Mucosa of gallbladder (tissue), 1 donor: ENCODE measurements at regions not wholly inside any gene's neighbourhood (a gene's known extent, or its start where the extent isn't known, plus 50 kb on each side); places are given as distances from the start of the nearest gene placed in this dataset.
A peak's percentile ranks its signal among the peaks of the same experiment; 100 is the strongest.

Experiments used
- DNase-seq: peaks from one replicate; pipeline ENCODE4 v3.0.0-alpha.2; 2020; ENCODE audit warnings: low spot score
- donor health status: DM: no; HTN: no; CAD: no.

DNA sequence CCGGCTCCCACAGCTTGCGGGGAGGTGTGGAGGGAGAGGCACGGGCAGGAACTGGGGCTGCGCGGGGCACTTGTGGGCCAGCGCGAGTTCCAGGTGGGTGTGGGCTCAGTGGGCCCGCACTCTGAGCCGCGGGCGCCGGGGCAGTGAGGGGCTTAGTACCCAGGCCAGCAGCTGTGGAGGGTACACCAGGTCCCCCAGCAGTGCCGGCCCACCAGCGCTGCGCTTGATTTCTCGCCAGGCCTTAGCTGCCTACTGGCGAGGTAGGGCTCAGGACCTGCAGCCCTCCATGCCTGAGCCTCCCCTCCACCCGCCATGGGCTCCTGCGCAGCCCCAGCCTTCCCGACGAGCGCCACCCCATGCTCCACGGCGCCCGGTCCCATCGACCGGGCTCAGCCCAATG lies 337.9 kb upstream of the ACVR2A start:
- no peak for DNase-seq

DNA sequence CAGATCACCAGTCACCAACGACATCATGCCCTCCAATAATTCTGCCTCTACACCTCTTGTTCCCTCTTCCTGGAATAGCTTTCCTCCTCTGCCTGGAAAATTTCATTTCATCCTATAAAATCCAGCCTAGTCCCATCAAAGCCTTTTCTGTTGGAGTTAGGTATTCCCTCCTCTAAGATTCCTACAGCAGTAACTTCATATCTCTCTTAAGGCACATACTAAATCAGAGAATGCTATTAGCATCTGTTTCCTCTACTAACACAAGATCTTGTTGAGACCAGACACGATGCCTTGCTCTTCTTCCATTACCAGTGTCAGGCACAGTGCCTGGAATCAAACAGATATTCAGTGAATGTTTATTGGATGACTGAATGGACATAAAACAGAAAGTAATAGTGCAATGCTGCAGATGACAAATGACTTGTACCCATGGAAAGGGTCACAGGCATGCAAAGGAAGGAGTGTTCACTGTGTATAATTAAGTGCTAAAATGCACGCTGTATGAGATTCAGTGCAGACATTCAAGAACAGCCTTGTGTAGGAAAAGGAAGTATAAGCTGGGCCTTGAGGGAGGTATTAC lies 342.0 kb upstream of the ACVR2A start:
- DNase-seq = no peak

DNA sequence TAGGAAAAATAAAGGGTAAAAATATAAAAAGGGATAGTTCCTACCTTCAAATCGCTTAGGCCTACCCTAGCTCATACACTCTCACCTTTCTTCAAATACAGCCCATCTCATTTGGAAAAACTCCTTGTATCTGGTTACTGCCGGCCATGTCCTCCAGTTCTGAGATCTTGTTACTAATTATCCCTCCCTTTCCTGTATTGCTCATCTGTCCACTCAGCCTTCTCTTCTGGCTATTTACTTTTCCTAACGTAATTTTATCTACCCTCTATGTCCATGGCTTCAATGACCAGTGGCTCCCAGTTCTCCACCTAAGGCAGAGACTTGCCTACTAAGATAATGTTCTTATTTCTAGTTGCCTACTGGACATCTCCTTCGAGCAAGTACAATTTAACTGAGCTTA lies 342.9 kb upstream of the ACVR2A start:
- no peak for DNase-seq

DNA sequence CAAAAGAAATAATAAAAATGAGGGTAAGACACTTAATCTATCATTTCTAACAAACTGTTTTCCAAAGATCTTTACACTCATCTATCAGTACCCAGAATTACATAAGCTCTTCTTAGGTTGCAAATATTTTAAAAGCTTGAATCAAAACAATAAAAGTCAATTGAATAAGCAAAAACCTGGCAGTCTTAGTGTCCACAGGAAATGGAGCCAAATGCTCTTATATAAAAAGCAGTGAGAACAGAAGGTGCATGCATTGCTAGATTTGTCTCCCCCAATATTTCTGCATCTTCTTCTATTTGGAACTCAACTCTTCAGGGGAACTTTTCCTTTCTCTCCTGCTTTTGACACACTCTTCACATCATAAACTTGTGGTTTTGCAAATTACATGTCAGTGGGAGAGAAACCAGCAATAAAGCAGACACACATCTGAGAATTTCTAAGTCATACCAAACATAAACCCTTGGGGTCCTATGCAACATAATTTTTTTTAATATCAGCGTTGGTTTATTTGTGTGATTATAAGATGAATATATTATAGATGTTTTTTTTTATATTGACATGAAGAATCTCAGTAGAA lies 343.9 kb upstream of the ACVR2A start:
- no peak for DNase-seq

DNA sequence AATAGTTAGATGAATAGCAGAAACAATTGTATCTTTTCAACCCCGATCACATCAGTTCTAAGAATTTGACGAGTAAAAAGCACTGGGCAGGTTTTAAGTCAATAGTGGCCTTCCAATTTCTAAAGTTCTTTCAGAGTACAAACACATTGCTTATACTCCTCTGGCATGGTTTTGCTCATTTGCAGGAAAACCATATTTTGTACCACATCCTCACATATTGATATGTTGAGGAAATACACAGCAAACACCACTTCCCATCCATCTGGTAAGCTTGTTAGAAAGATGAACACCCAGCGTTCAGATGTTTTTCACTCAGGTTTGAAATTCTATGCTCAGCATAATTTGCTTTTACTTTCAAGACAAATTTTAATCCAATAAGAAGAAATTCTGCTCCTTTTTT lies 344.6 kb upstream of the ACVR2A start:
- no peak for DNase-seq

DNA sequence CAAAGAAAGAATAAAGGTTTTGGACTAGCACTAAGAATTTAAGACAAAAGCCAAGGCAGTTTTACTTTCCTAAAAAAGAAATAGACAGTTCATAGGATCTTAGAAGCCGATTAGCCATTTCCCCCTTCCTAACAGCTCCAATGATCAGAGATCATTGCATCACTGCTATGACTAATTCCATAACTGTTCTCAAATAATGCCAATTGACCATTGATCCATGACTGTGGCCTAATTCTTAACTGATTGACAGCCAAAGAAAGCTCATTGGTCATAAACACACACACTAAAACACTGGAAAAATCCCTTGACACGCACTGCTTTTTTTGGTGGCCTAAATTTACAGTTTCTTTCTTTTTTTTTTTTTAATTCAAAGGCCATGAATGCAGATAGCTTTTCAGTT lies 345.0 kb upstream of the ACVR2A start:
- no peak for DNase-seq

DNA sequence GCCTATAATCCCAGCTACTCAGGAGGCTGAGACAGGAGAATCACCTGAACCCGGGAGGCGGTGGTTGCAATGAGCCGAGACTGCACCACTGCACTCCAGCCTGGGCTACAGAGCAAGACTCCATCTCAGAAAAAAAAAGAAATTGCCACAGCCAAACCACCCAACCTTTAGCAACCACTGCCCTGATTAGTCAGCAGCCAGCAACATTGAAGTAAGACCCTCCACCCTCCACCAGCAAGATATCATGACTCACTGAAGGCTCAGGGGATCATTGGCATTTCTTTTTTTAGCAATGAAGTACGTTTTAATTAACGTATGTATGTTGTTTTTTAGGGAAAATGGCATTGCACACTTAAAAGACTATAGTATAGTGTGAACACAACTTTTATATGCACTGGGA lies 349.1 kb upstream of the ACVR2A start:
- no peak for DNase-seq

DNA sequence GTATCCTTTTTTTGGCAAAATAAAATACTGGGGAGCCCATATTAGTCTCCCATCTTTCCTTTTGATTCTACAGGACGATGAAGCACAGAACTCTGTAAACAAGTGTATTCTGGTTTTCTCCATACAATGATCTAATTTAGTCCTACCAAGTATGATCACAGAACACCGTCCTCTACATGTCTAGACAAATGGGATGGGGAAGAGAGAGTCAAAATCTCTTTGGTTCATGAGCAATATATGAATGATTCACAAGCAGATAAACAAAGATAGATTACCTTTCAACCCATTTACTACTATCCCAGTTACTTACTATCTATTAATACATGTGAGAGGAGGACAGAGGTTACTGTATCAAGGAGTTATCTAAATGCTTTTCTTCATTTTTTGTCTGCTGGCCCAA lies 352.4 kb upstream of the ACVR2A start:
- no peak for DNase-seq

DNA sequence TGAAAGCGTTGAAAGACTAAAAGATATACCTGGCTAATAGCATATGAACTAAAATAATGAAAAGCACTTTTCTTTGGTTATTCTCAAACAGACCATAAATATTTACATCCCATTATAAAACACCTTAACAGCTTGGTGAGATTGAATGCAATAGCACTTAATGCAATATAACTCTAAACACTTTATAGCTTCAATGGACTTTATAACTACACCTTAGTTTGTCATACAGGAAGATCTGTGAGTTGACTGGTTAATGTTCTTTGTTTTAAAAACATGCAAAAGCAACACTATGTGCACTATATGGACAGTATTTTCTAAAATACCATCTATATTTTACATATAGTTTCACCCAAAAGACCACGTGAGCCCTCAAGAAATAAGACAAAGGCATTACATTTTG lies 353.3 kb upstream of the ACVR2A start:
- DNase-seq = no peak

DNA sequence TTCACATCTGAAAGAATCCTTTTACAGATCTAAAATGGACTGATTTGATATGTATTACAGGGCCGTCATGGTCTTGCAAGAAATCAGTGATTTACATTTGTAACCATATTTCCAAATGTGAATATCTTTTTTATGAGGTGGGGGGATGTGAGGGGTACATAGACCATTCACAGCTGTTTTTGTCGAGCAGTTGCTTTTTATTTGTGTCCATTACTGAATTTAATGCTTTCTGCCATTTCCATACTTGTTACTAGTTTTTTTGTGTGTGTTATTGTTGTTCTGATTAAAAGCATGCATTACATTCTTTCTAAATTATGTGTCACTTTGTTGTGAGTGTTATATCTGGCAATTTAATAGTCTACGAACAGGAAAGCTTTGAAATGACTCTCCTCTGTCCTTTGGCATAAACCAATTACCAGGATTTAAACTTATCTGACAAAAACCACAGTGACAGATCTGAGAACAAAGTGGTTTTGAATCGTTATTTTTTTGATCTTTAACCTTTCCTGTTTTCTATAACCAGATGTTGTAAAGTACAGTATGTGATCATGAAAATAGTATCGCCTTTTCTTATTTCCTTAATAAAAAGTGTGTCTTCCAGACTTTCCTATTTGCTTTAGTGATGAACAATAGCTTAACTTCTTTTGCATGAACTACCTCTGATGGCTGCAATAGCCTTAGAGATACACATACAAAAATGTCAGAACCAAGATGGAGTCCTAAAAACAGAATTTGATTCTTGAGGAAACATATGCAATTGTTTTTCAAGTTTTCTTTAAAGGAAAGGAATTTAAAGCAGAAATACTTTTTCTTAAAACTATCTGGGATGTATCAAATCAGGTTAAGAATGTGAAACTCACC lies 354.2 kb upstream of the ACVR2A start:
- DNase-seq = no peak

DNA sequence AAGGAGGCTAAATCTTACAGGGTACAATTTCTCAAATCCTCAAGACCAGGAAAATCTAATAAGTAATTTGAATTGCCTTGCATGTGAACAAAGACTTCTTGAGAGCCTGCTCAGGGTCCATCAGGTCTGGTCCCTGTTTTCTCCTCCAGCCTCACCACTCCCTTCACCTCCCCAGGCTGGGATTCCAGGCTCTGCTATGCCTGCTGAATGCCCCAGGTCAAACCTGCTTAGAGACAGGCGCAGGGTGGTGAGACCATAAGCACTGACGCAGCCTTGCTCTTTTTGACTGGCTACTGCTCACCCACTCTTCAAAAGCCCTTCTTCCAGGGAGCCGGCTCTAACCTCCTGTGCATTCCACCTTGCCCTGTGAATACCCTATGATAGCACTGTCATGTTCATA lies 356.4 kb upstream of the ACVR2A start:
- DNase-seq = peak; percentile 10

DNA sequence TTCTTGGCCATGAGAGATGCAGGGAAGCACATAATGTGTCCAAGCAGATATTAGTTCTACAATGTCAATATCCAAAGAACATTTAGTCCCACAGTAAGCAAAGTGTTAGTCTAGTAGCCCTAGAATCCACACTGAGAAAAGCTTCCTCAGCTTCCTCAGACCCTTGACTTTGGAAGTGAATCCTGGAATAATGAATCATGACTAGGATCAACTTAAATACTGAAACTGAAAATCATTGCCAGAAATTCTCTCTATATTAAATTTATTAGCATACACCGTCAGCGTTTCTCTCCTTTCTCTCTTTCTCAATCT lies 356.9 kb upstream of the ACVR2A start:
- DNase-seq = no peak

DNA sequence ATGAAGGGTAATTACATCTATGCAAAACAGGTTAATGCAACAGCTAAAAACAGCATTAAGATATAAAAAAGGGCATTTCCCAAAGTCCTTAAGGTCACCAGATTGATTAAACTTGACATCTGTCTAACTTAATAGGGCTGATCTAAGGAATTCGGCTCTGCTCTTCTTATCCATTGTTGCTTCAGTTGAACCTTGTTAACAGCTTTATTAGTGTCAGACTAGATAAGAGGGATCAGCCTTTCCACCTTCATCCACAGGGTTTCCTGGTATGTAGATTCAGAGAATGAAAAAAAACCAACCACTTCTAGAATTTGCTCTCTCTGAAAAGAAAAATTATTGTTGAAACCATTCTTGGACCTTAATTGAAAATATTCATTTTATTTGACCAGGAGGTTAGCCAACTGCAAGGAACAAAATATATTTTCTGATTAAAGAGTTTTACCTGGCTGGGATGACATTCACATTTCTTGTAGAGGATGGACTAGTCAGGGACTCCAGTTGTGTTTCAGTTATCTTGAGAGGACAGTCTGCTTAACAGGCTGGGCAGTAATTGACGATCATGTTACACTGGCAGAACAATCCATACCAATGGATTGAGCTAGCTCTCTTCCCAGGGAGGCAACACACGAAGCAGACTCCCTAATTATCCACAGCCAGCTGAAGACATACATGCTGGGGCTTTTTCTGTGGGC lies 357.4 kb upstream of the ACVR2A start:
- no peak for DNase-seq

DNA sequence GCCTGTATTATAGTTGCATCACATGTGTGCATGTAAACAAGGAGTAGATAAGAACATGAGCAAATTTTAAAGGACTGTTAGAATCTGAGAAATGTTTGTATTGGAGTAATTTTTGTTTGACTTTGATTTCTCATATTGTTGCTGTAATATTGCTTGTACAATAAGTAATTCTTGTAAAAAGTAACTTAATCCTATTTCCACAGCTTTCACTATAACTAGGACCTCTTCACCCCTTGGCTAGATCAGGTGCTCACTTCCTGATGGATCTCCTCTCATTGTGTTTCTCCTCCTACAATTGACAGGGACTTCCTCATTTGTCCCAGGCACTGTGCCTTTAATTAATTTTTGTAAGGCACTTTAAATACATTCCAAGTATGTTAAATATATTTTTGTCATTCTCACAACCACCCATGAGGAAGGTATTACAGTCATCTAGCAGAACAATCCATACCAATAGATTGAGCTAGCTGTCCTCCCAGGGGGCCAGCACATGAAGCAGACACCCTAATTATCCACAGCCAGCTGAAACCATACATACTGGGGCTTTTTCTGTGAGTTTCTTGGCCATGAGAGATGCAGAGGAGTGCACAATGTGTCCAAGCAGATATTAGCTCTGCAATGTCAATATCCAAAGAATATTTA lies 359.5 kb upstream of the ACVR2A start:
- DNase-seq = no peak

DNA sequence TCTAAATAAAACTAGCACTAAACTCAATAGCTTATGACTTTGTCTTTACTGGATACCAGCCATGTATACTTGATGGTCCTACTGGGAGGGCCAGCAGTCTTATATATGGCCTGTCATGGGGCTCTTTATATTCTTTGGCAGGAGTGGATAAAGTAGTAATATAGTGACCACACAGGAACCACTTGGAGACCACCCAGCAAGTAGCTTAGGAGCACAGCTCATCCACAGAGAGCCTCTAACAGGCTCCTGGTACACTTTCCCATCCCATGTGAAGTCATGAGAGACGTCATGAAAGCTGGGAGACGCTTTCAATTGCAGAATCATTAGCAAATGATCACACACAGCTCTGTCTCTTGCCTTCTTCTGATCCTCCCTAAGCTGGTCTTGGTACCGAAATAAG lies 360.9 kb upstream of the ACVR2A start:
- DNase-seq = no peak

DNA sequence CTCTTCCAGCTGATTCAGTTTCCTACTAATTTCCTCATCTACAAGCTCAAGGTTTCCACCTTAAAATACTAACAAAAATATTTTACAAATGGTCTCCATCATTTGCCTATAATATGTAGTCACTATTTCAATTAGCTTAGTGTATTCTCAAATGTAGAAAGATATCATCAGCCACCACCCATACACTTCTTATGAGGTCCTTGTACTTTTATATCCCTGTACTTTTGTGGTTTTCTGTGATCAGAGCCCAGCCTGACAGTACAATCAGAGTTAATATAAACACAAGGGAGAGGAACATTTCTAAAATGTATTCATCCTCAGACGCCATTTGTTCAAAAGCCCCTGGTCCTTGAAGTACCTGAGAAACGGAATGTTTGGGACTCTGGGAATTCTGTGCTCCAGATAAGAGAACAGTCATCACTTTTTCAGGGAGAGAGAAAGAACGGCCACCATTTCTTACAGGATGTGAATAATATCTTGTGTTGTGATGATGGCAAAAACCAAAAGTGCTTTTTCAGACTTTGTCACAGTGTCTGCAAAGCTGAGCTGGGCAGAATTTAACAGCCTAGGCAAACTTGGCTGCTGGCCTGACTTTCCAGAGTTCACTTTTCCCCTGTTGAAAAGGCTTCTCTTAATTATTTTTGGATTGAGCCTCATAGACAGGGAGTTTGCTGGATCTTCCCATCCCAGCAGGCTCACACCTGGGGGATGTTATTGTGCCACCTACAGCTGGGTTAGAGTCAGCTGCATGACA lies 361.7 kb upstream of the ACVR2A start:
- no peak for DNase-seq

DNA sequence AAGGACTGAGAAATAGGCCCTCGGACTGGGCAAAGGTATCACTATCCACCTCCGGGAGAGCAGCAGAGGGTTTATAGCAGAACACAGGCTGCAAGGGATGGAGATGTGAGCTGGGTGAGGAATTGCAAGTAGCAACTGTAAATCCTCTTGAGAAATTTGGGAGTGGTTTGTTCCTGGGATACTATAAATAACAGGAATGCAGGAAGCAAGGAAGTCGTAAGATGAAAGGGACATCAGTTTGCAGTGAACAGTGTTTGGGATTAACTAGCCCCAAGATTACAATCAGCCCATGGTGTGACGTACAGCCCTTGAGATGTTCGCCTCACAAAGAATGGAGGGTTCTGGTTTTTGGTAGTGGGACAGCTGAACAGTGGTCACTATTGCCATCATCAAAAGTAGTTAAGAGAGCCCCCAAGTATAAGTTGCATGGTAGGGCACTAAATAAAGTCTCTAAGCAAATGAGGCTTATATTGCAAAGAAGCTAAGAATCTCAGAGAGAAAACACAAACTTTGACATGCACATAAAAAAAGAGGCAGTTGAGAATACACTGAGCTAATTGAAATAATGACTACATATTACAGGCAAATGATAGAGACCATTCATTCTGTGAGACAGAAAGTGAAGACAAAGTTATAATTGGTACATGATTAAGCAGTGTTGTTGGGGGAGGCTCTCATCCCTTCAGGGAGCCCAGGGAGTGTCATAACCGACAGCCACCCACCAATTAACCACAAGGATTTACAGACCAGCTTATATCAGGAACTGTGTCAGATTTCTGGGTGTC lies 362.5 kb upstream of the ACVR2A start:
- DNase-seq = no peak

DNA sequence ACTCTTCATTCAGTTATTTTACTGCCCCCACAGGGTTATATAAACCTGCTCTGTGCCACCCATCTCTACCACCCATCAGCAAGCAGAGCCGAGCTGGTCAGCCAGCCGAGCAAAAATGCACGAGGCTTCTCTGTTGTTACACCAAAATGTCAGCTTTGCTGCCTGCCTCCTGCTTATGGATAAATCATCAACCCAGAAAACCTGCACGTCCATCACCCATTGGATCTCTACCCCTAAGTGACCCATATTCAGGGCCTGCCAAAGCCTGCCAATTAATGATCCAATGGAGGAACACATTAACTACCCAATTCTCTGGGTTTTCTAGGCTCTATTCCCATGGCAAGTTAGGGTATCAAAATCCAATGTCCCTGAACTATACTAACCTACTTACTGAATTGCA lies 365.5 kb upstream of the ACVR2A start:
- DNase-seq = no peak

DNA sequence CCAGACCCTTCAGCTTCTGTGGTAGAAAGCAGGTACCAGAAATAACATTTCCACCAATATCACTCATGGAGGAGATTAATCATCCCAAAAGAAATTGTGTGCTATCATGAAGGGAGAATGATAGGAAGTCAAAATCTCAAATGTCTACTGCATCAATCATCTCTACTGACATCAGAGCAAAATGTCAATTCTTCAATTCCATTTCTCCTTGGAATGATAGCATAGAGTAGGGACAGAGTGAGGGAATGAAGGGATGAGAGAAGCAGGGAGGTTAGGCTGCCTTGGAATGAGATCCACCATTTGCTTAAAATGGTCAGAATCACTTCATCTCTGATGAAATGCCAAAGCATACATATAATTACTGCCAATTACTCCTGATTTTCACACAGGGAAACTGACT lies 371.8 kb upstream of the ACVR2A start:
- DNase-seq = no peak

DNA sequence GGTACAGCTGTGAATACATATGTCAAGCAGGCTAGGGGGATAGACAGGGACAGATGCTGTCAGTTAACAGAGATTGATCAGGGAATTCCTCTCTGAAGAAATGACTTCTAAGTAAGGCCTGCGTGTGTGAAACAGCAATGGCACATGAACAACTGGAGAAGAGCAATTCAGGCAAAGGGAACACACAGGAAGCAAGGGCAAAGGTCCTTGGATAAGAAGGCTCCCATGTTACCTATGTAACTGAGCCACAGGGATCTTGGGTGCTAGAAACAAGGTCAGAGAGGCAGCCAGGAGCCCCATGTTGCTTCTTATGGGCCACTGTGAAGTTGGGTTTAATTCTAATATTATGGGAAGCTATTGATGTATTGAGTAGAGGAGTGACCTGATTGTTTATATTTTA lies 373.7 kb upstream of the ACVR2A start:
- DNase-seq = no peak

DNA sequence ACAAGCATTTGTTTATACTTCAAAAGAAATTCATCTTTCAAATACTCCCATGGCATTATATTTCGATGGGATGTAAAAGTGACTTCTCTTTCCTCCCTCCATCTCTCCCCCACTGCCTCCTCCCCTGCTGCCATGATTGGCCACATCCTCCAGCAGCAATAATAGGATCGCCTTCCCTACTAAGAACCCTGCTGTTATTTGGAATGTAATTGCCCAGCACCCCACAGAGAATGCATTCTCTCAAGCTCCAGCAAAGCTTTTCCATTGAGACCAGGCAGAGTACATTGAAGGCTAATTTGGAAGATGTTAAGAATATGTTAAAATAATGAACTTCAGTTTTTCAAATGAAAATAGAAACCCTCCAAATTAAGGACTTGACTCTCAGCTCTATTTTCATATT lies 375.4 kb upstream of the ACVR2A start:
- no peak for DNase-seq
